ENCODE measurements at regions not wholly inside any gene's neighbourhood (a gene's known extent, or its start where the extent isn't known, plus 50 kb on each side); places are given as distances from the start of the nearest gene placed in this dataset.

GRCh38 chr4:64870558-64870957 is 461.3 kb upstream of the TECRL start:
- H3K4me3 ChIP-seq (ENCODE audit: low read depth in 1 of 2, low read length in 2 of 2) = no peak overlapping the region
- H3K36me3 ChIP-seq (ENCODE audit: insufficient read depth, low read length) = no peaks in the 10 kb centered on the region
- no peak overlapping the region for H3K9ac ChIP-seq (ENCODE audit: low read depth, low read length)
- H3K27ac ChIP-seq (ENCODE audit: low read length) = no peak overlapping the region
- DNase-seq (no peak), ATAC-seq (ENCODE audit: insufficient read depth, low read depth) (no peak)
- H3K9me3 ChIP-seq (ENCODE audit: insufficient read depth, low read length, severe bottlenecking) = peaks cover 6% of the 10 kb centered on the region
- H3K79me2 ChIP-seq (ENCODE audit: insufficient read depth, low read length) = no peaks in the 10 kb centered on the region
- H3K4me1 ChIP-seq (ENCODE audit: insufficient read depth, low read length) = no peaks in the 10 kb centered on the region
- H3K27me3 ChIP-seq (ENCODE audit: insufficient read depth, low read length, poor library complexity) = no peaks in the 10 kb centered on the region
- H4K20me1 ChIP-seq (ENCODE audit: insufficient read depth, low read length) = no peaks in the 10 kb centered on the region
- no peak overlapping the region for H3K4me2 ChIP-seq (ENCODE audit: insufficient read depth, low read length)
- no peak overlapping the region for H2AFZ ChIP-seq (ENCODE audit: low read depth, low read length)
- TF ChIP-seq EZH2 (IDR thresholded peaks at IDR 0.05; ENCODE audit: borderline replicate concordance, low read depth, low read length, severe bottlenecking) = no peak
- TF ChIP-seq, protein P1, sequence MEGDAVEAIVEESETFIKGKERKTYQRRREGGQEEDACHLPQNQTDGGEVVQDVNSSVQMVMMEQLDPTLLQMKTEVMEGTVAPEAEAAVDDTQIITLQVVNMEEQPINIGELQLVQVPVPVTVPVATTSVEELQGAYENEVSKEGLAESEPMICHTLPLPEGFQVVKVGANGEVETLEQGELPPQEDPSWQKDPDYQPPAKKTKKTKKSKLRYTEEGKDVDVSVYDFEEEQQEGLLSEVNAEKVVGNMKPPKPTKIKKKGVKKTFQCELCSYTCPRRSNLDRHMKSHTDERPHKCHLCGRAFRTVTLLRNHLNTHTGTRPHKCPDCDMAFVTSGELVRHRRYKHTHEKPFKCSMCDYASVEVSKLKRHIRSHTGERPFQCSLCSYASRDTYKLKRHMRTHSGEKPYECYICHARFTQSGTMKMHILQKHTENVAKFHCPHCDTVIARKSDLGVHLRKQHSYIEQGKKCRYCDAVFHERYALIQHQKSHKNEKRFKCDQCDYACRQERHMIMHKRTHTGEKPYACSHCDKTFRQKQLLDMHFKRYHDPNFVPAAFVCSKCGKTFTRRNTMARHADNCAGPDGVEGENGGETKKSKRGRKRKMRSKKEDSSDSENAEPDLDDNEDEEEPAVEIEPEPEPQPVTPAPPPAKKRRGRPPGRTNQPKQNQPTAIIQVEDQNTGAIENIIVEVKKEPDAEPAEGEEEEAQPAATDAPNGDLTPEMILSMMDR (IDR thresholded peaks at IDR 0.05; ENCODE audit: borderline replicate concordance, extremely low read depth, low read length, poor library complexity, severe bottlenecking) = no peak

DNA sequence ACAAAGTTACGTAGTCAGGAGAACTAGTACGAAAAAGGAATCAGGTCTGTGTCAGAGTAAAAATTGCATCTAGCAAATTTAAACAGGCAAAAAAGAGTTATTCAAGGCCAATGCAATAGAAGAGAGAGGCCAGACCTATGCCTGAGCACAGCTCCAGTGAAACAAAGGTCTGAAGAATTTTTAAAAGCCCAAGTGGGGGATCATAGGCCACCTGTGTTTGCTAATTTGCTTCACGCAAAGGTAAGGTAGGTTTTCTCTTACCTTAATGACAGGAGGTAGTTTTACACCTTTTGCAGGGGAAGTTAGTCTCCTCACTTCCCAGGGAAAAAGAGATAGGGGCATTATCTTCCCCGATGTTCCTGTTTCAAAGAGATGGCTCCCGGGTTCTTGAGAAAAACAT is 448.6 kb upstream of the TECRL start:
- Histone ChIP-seq H3K4me2 (ENCODE audit: insufficient read depth, low read length) (no peak overlapping the region), H3K9ac (ENCODE audit: low read depth, low read length) (0 out of 2 replicates have a peak overlapping the region, but pooled peaks have one; percentile 1), H2AFZ (ENCODE audit: low read depth, low read length) (peak overlapping the region; percentile 57), H4K20me1 (ENCODE audit: insufficient read depth, low read length) (no peaks in the 10 kb centered on the region), H3K9me3 (ENCODE audit: insufficient read depth, low read length, severe bottlenecking) (no peaks in the 10 kb centered on the region), H3K4me1 (ENCODE audit: insufficient read depth, low read length) (peaks cover 9% of the 10 kb centered on the region; the same call in 1 of the 2 replicates), H3K27me3 (ENCODE audit: insufficient read depth, low read length, poor library complexity) (no peaks in the 10 kb centered on the region), H3K27ac (ENCODE audit: low read length) (no peak overlapping the region), H3K4me3 (ENCODE audit: low read depth in 1 of 2, low read length in 2 of 2) (no peak overlapping the region), H3K36me3 (ENCODE audit: insufficient read depth, low read length) (no peaks in the 10 kb centered on the region), H3K79me2 (ENCODE audit: insufficient read depth, low read length) (no peaks in the 10 kb centered on the region)
- DNase-seq (no peak), ATAC-seq (ENCODE audit: insufficient read depth, low read depth) (peak; percentile 19; the same call in 1 of the 3 replicates)
- no peak for TF ChIP-seq EZH2 (IDR thresholded peaks at IDR 0.05; ENCODE audit: borderline replicate concordance, low read depth, low read length, severe bottlenecking)
- TF ChIP-seq, protein P1 (IDR thresholded peaks at IDR 0.05; ENCODE audit: borderline replicate concordance, extremely low read depth, low read length, poor library complexity, severe bottlenecking) = no peak

- Histone ChIP-seq H3K9ac (ENCODE audit: low read depth, low read length) (no peak overlapping the region), H3K36me3 (ENCODE audit: insufficient read depth, low read length) (no peaks in the 10 kb centered on the region), H2AFZ (ENCODE audit: low read depth, low read length) (peak overlapping the region; percentile 57), H4K20me1 (ENCODE audit: insufficient read depth, low read length) (no peaks in the 10 kb centered on the region), H3K27ac (ENCODE audit: low read length) (no peak overlapping the region), H3K27me3 (ENCODE audit: insufficient read depth, low read length, poor library complexity) (no peaks in the 10 kb centered on the region), H3K4me3 (ENCODE audit: low read depth in 1 of 2, low read length in 2 of 2) (no peak overlapping the region), H3K4me1 (ENCODE audit: insufficient read depth, low read length) (peaks cover 9% of the 10 kb centered on the region; the same call in 1 of the 2 replicates), H3K79me2 (ENCODE audit: insufficient read depth, low read length) (no peaks in the 10 kb centered on the region), H3K9me3 (ENCODE audit: insufficient read depth, low read length, severe bottlenecking) (no peaks in the 10 kb centered on the region), H3K4me2 (ENCODE audit: insufficient read depth, low read length) (no peak overlapping the region)
- no peak for DNase-seq
- TF ChIP-seq EZH2 (IDR thresholded peaks at IDR 0.05; ENCODE audit: borderline replicate concordance, low read depth, low read length, severe bottlenecking) = no peak
- TF ChIP-seq, protein P1 (IDR thresholded peaks at IDR 0.05; ENCODE audit: borderline replicate concordance, extremely low read depth, low read length, poor library complexity, severe bottlenecking) = no peak
- no peak for ATAC-seq (ENCODE audit: insufficient read depth, low read depth)
Measured at GRCh38 chr4:64857198-64857597, 447.9 kb upstream of the TECRL start.

DNA sequence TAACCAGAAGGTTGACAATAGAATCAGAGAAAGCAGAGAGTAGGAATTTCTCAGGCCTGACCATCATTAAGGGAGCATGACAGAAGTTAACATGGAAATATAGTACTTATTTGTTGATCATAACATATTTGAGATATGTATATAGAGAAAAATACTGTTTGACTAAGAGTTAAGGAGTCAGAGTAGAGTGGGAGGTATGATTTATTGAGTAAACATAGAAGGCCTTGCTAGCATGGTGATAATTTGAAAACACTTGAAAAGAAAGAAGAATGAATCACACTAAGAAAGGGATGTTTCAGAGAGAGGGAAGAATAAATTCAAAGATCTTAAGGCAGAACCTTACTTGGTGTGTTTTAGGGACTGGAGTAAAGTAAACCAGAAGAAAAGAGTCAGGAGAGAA is 437.2 kb upstream of the TECRL start:
- Histone ChIP-seq H3K9ac (ENCODE audit: low read depth, low read length) (no peak overlapping the region), H3K79me2 (ENCODE audit: insufficient read depth, low read length) (no peaks in the 10 kb centered on the region), H3K4me3 (ENCODE audit: low read depth in 1 of 2, low read length in 2 of 2) (no peak overlapping the region), H3K27ac (ENCODE audit: low read length) (no peak overlapping the region), H2AFZ (ENCODE audit: low read depth, low read length) (peak overlapping the region; percentile 19; the same call in 1 of the 2 replicates), H3K4me1 (ENCODE audit: insufficient read depth, low read length) (no peaks in the 10 kb centered on the region), H4K20me1 (ENCODE audit: insufficient read depth, low read length) (no peaks in the 10 kb centered on the region), H3K36me3 (ENCODE audit: insufficient read depth, low read length) (no peaks in the 10 kb centered on the region), H3K4me2 (ENCODE audit: insufficient read depth, low read length) (no peak overlapping the region), H3K9me3 (ENCODE audit: insufficient read depth, low read length, severe bottlenecking) (no peaks in the 10 kb centered on the region), H3K27me3 (ENCODE audit: insufficient read depth, low read length, poor library complexity) (no peaks in the 10 kb centered on the region)
- ATAC-seq (ENCODE audit: insufficient read depth, low read depth) (no peak), DNase-seq (no peak)
- TF ChIP-seq, protein P1 (IDR thresholded peaks at IDR 0.05; ENCODE audit: borderline replicate concordance, extremely low read depth, low read length, poor library complexity, severe bottlenecking) = no peak
- TF ChIP-seq EZH2 (IDR thresholded peaks at IDR 0.05; ENCODE audit: borderline replicate concordance, low read depth, low read length, severe bottlenecking) = no peak
